Neural cell (in vitro differentiated cells): ENCODE measurements at regions not wholly inside any gene's neighbourhood (a gene's known extent, or its start where the extent isn't known, plus 50 kb on each side); places are given as distances from the start of the nearest gene placed in this dataset.

Source experiments
- CTCF ChIP-seq: fragments of 450-650 bp; IDR thresholded peaks from 2 replicates; pipeline ENCODE4 v1.5.1; 2014; ENCODE audit warnings: antibody characterized with exemption, mild to moderate bottlenecking, moderate library complexity; ENCODE audit not compliant: poor library complexity, severe bottlenecking
- EP300 ChIP-seq: fragments of 450-650 bp; conservative IDR thresholded peaks from 2 replicates; pipeline ENCODE4 v1.6.1; 2014; ENCODE audit warnings: antibody characterized with exemption, mild to moderate bottlenecking, moderate library complexity; ENCODE audit not compliant: poor library complexity, severe bottlenecking
- EZH2 ChIP-seq: fragments of 200-600, 300-800 bp; shearing (Covaris generic), sonication (generic); IDR thresholded peaks from 2 replicates; pipeline ENCODE4 v1.6.1; 2014; ENCODE audit warnings: antibody characterized with exemption, low read length, borderline replicate concordance, mild to moderate bottlenecking; ENCODE audit not compliant: insufficient read depth, poor library complexity, severe bottlenecking
- MXI1 ChIP-seq: fragments of 450-650 bp; conservative IDR thresholded peaks from 2 replicates; pipeline ENCODE4 v1.6.1; 2014; ENCODE audit warnings: antibody characterized with exemption, mild to moderate bottlenecking; ENCODE audit not compliant: poor library complexity, severe bottlenecking
- POLR2AphosphoS5 ChIP-seq: IDR thresholded peaks from 2 replicates; pipeline ENCODE4 v1.6.1; 2012
- RAD21 ChIP-seq: fragments of 450-650 bp; conservative IDR thresholded peaks from 2 replicates; pipeline ENCODE4 v1.6.1; 2014; ENCODE audit warnings: antibody characterized with exemption, mild to moderate bottlenecking, moderate library complexity
- REST ChIP-seq: IDR thresholded peaks from 2 replicates; pipeline ENCODE4 v1.6.1; 2012; ENCODE audit warnings: borderline replicate concordance
- SMC3 ChIP-seq: fragments of 450-650 bp; conservative IDR thresholded peaks from 2 replicates; pipeline ENCODE4 v1.6.1; 2014; ENCODE audit warnings: antibody characterized with exemption, mild to moderate bottlenecking, moderate library complexity; ENCODE audit not compliant: poor library complexity
- TAF1 ChIP-seq: IDR thresholded peaks from 2 replicates; pipeline ENCODE4 v1.6.1; 2012; ENCODE audit warnings: low read depth

GRCh38 chr3:31302343-31302742, 230.4 kb upstream of the STT3B start:
- no peak for TF ChIP-seq CTCF
- no peak for TF ChIP-seq SMC3
- TF ChIP-seq RAD21, result no peak
- TF ChIP-seq EZH2, result no peak
- no peak for TF ChIP-seq TAF1
- no peak for TF ChIP-seq EP300
- TF ChIP-seq MXI1, result no peak
- no peak for TF ChIP-seq REST
- TF ChIP-seq POLR2AphosphoS5, result no peak
